ENCODE measurements at regions not wholly inside any gene's neighbourhood (a gene's known extent, or its start where the extent isn't known, plus 50 kb on each side); places are given as distances from the start of the nearest gene placed in this dataset.
"Not testable (repeated sequence)": the region's sequence is repeated elsewhere in the genome, so short reads cannot be mapped to it uniquely, and the experiment has no call there.

DNA sequence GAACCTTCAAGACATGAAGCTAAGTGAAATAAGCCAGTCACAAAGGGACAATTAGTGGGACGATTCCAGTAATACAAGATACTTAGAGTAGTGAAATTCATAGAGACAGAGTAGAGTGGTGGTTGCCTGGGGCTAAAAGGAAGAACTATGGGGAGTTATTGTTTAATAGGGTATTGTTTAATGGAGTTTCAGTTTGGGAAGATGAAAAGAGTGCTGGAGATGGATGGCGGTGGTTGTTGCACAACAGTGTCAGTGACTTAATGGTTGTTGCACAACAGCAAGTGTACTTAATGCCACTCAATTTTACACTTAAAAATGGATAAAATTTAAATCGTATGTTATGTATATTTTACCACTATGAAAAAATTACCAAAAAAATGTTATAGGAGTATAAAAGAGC lies 209.7 kb upstream of the TENT5A start:
- H3K9me3 ChIP-seq (ENCODE audit: low read length) = no peaks in the 10 kb centered on the region
- no peaks in the 10 kb centered on the region for H3K36me3 ChIP-seq (ENCODE audit: insufficient read depth, low read length)
- H3K4me3 ChIP-seq (ENCODE audit: low read length) = no peak overlapping the region
- H3K27me3 ChIP-seq (ENCODE audit: insufficient read depth, low read length) = no peaks in the 10 kb centered on the region
- H3K4me1 ChIP-seq (ENCODE audit: insufficient read depth, low read length) = no peaks in the 10 kb centered on the region
- H2AFZ ChIP-seq (ENCODE audit: low read depth, low read length) = no peak overlapping the region

DNA sequence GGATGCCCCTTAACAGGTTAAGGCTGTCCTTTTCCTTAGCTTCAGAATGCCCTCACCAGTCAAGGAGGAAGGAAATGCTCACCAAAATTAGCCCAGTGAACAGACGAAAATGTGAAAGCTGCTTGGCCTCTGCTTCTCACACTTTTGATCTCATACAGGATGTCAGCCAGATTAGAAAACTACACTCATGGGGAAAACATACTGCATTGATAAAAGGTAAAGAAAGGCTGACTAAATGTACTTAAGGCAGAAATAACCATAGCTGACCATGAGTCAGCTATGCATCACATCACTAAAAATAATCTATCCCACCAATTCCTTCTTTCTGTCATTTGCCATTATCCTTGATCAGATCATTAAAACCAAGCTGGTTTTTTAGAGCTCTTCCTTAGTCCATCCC lies 198.4 kb upstream of the TENT5A start:
- Histone ChIP-seq H3K9me3 (ENCODE audit: low read length) (no peaks in the 10 kb centered on the region), H2AFZ (ENCODE audit: low read depth, low read length) (no peak overlapping the region), H3K36me3 (ENCODE audit: insufficient read depth, low read length) (no peaks in the 10 kb centered on the region), H3K4me3 (ENCODE audit: low read length) (no peak overlapping the region), H3K4me1 (ENCODE audit: insufficient read depth, low read length) (no peaks in the 10 kb centered on the region), H3K27me3 (ENCODE audit: insufficient read depth, low read length) (no peaks in the 10 kb centered on the region)

DNA sequence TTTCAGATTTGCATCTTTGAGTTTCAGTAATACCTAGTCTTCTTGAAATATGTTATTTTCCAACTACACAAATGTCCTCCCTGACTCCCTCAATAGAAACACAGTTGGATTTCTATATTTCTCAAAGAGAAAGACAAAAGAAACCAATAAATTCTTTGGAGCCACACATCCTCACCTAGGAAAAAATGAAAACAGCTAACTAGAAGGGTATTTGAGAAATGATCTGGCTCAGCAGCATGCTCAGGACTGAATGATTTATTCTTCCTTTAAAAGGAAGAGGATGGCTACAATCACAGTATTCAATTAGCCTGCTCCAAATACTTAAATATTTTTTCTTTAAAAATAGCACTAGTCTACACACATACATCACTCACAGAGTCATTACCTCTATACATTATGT lies 196.4 kb upstream of the TENT5A start:
- Histone ChIP-seq H3K9me3 (ENCODE audit: low read length) (no peaks in the 10 kb centered on the region), H2AFZ (ENCODE audit: low read depth, low read length) (no peak overlapping the region), H3K27me3 (ENCODE audit: insufficient read depth, low read length) (no peaks in the 10 kb centered on the region), H3K4me1 (ENCODE audit: insufficient read depth, low read length) (no peaks in the 10 kb centered on the region), H3K4me3 (ENCODE audit: low read length) (no peak overlapping the region), H3K36me3 (ENCODE audit: insufficient read depth, low read length) (no peaks in the 10 kb centered on the region)

DNA sequence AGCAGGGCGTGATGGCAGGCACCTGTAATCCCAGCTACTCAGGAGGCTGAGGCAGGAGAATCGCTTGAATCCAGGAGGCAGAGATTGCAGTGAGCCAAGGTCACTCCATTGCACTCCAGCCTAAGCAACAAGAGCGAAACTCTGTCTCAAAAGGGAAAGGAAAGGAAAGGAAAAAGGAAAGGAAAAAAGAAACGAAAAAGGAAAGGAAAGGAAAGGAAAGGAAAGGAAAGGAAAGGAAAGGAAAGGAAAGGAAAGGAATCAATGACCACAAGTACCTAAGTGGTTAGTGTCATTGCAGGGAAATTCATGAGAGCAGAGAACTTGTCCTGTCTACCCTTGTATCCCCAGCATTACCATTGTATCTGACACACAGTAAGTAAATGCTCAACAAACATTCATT lies 195.7 kb upstream of the TENT5A start:
- H3K4me3 ChIP-seq (ENCODE audit: low read length); H3K9me3 ChIP-seq (ENCODE audit: low read length); H3K4me1 ChIP-seq (ENCODE audit: insufficient read depth, low read length); H2AFZ ChIP-seq (ENCODE audit: low read depth, low read length); H3K36me3 ChIP-seq (ENCODE audit: insufficient read depth, low read length); H3K27me3 ChIP-seq (ENCODE audit: insufficient read depth, low read length): not testable (repeated sequence)

DNA sequence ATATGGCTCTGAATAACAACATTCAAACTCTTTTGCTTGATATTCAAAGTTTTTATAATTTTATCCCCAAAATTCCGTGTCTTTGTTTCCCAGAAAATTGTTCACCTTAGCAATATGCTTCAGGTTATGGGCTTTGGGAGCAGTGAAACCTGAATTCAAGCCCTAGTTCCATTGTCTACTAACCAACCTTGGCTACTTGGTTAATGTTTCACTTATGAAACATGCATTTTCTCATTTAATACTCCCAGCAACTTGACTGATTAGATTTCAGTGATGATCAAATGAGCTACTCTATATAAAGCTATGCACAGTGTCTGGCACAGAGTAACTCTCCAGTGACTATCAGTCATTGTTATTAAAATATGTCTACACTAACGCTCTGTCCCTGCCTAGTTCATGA lies 192.2 kb upstream of the TENT5A start:
- H3K9me3 ChIP-seq (ENCODE audit: low read length) = no peaks in the 10 kb centered on the region
- no peaks in the 10 kb centered on the region for H3K27me3 ChIP-seq (ENCODE audit: insufficient read depth, low read length)
- no peaks in the 10 kb centered on the region for H3K36me3 ChIP-seq (ENCODE audit: insufficient read depth, low read length)
- no peaks in the 10 kb centered on the region for H3K4me1 ChIP-seq (ENCODE audit: insufficient read depth, low read length)
- H3K4me3 ChIP-seq (ENCODE audit: low read length) = no peak overlapping the region
- H2AFZ ChIP-seq (ENCODE audit: low read depth, low read length) = no peak overlapping the region

DNA sequence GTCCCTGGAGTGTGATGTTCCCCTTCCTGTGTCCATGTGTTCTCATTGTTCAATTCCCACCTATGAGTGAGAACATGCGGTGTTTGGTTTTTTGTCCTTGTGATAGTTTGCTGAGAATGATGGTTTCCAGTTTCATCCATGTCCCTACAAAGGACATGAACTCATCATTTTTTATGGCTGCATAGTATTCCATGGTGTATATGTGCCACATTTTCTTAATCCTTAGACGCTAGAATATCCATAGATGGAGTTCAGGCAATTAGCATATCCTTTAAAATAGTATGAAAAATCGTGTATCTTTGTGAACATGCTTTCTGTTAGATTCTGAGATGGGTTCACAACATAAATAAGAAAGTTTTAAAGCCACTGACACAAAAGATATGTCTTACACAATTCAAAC lies 190.4 kb upstream of the TENT5A start:
- not testable (repeated sequence) for H2AFZ ChIP-seq (ENCODE audit: low read depth, low read length); H3K36me3 ChIP-seq (ENCODE audit: insufficient read depth, low read length); H3K9me3 ChIP-seq (ENCODE audit: low read length); H3K4me1 ChIP-seq (ENCODE audit: insufficient read depth, low read length); H3K27me3 ChIP-seq (ENCODE audit: insufficient read depth, low read length); H3K4me3 ChIP-seq (ENCODE audit: low read length)

DNA sequence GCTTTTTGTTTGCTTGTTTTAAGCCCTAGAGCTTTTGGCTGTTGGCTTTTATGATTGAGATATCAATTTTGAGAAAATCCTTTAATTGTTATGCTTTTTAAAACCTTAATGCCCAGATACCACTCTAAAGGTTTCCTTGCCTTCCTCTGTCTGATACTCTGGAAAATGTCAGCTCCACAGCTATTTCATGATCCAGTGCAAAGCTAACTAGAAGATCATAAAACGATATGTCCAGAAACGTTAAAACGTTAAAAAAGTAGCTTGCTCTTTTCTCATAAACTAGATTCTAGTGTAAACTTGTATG lies 189.5 kb upstream of the TENT5A start:
- Histone ChIP-seq H3K4me1 (ENCODE audit: insufficient read depth, low read length) (peaks cover 3% of the 10 kb centered on the region), H3K27me3 (ENCODE audit: insufficient read depth, low read length) (no peaks in the 10 kb centered on the region), H3K36me3 (ENCODE audit: insufficient read depth, low read length) (no peaks in the 10 kb centered on the region), H3K4me3 (ENCODE audit: low read length) (no peak overlapping the region), H3K9me3 (ENCODE audit: low read length) (no peaks in the 10 kb centered on the region), H2AFZ (ENCODE audit: low read depth, low read length) (no peak overlapping the region)

DNA sequence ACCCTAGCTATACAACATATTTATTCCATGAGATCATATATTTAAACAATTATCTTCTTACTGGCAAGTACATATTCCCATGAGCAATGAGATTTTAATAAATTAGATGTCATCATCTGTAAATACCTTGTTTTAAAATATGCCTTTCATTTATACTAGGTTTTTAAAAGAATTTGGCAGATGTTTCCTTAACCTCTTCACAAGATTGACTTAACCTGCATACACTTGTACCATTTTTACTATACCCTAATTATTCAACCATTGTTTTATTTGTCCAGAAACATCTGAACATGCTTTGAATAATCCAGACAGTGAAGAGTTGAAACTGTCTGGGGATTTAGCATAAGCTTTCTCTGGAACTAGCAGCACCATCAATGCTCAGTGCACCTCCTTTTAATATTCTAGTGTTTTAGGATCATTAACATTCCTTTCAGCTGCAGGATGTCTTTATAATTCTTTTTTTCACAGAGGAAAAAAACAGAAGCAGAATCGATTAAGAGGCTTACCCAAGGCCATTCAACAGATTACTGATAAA lies 188.0 kb upstream of the TENT5A start:
- no peaks in the 10 kb centered on the region for H3K27me3 ChIP-seq (ENCODE audit: insufficient read depth, low read length)
- no peaks in the 10 kb centered on the region for H3K9me3 ChIP-seq (ENCODE audit: low read length)
- no peaks in the 10 kb centered on the region for H3K36me3 ChIP-seq (ENCODE audit: insufficient read depth, low read length)
- H3K4me3 ChIP-seq (ENCODE audit: low read length) = no peak overlapping the region
- peaks cover 3% of the 10 kb centered on the region for H3K4me1 ChIP-seq (ENCODE audit: insufficient read depth, low read length)
- no peak overlapping the region for H2AFZ ChIP-seq (ENCODE audit: low read depth, low read length)

DNA sequence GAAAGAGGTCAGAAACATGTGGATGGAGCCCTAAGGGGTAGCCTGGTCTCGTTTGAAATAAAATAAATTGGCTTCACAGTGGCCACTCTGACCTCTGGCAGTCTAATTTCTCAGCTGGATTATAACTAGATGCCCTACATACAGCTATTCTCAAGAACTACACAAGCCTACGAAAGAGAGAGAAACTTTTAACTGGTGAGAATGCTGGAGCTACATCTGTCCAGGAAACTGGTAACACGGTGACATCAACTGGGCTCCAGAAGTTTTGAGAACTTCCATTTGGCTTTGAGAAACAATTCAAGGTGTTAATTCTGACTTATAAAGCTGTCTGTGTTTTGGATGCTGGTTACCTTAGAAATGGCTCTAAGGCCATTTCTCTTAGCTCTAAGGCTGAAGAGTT lies 187.3 kb upstream of the TENT5A start:
- H3K27me3 ChIP-seq (ENCODE audit: insufficient read depth, low read length) = no peaks in the 10 kb centered on the region
- no peak overlapping the region for H3K4me3 ChIP-seq (ENCODE audit: low read length)
- H3K36me3 ChIP-seq (ENCODE audit: insufficient read depth, low read length) = no peaks in the 10 kb centered on the region
- H3K9me3 ChIP-seq (ENCODE audit: low read length) = no peaks in the 10 kb centered on the region
- H3K4me1 ChIP-seq (ENCODE audit: insufficient read depth, low read length) = peaks cover 3% of the 10 kb centered on the region
- no peak overlapping the region for H2AFZ ChIP-seq (ENCODE audit: low read depth, low read length)

DNA sequence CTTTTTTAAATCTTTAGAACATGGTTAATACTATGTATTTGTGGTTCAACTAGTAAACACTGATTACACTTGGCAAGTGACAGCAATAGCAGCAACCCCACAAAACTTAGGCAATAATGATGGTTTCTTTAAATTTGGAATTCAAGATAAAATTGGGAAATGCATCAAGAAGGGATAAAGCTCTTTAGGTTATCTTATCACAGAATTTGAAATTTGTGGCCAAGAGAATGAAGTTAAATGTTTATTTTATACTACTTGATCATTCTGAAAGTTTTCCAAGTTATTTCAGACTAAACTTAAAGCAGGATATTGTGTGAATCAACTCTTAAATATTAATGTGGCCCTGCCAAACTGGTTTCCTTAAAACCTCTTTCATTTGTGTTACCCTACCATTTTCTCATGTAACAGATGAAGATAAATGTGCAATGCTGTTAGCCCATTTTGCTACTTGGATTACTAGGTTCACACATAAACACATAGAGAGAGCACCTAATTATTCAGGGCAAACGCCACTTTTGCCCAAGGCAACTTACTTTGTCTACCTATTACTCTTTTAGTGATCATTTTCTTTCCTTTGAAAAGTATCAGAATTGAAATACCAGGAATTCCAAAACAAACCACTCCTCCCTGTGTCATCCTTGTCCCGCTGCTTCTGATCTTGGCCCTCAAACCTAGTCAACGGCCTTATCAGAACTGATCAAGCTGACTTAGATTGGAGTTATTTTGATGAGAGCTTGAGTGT lies 186.7 kb upstream of the TENT5A start:
- Histone ChIP-seq H2AFZ (ENCODE audit: low read depth, low read length) (no peak overlapping the region), H3K4me1 (ENCODE audit: insufficient read depth, low read length) (peaks cover 3% of the 10 kb centered on the region), H3K36me3 (ENCODE audit: insufficient read depth, low read length) (no peaks in the 10 kb centered on the region), H3K9me3 (ENCODE audit: low read length) (no peaks in the 10 kb centered on the region), H3K4me3 (ENCODE audit: low read length) (no peak overlapping the region), H3K27me3 (ENCODE audit: insufficient read depth, low read length) (no peaks in the 10 kb centered on the region)

DNA sequence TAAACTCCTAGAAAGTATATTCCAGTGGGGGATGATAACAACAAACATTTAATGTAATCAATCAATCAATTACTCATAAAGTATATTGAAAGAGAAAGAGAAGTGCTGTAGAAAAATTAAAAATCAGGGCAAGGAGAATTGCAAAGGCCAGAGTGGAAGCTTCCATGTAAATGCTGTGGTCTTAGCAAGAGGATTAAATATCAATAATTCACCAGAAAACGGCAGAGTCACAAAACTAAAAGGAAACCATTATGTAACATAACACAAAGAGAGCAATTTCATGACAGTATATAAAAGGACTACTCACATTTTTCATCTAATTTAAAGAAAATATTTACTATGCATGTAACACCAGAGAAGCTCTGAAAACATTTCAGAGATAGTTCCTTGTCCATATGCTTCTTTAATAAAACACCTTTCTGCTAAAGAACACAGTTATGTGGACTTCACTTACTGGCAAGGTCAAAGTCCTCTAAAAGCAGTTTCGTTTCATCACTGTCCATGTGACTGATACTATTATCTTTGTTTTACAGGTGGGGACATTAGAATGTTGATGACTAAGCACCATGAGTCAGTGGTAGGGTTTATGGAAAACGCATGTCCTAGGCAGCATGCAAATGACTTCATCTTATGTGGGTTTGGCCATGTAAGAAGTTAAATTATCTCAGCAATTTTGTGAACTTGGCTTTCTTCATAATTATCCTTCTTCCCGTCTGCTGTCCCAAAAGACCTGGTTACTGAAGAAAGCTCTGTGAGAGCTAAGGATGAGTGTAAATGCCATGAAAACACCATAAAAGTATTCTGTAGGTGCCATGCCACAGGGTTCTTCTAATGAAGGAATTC lies 185.8 kb upstream of the TENT5A start:
- Histone ChIP-seq H3K27me3 (ENCODE audit: insufficient read depth, low read length) (no peaks in the 10 kb centered on the region), H3K4me1 (ENCODE audit: insufficient read depth, low read length) (peaks cover 3% of the 10 kb centered on the region), H3K4me3 (ENCODE audit: low read length) (no peak overlapping the region), H2AFZ (ENCODE audit: low read depth, low read length) (no peak overlapping the region), H3K9me3 (ENCODE audit: low read length) (no peaks in the 10 kb centered on the region), H3K36me3 (ENCODE audit: insufficient read depth, low read length) (no peaks in the 10 kb centered on the region)

DNA sequence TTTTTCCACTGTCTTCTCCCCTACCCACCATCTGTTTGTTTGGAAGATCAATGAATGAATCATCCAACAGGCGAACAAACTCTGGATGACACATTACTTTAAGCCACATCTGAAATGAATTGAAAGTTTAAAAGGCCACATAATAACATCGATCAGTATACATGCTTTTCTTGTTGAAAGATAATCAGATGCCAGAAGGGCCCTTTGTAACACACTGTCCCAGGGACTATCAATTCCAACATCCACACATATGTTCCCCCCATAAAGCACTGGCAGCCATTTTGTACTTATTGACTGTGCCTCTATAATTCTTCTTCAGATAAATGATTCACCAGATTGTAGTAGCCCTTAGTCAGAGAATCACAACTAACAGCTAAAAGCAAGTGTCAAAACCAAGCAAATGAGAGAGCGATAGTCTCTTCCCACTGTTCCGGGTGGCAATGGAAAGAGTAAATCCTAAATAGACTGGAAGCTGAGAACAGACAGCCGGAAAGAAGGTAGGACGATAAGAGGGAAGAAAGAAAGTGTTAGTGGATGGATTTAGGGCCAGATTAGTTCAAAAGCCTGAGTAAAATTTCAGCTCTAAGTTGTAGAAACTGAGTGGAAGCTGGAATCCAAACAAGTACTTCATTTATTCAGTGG lies 184.9 kb upstream of the TENT5A start:
- no peaks in the 10 kb centered on the region for H3K27me3 ChIP-seq (ENCODE audit: insufficient read depth, low read length)
- no peaks in the 10 kb centered on the region for H3K36me3 ChIP-seq (ENCODE audit: insufficient read depth, low read length)
- no peak overlapping the region for H2AFZ ChIP-seq (ENCODE audit: low read depth, low read length)
- H3K4me1 ChIP-seq (ENCODE audit: insufficient read depth, low read length) = peaks cover 3% of the 10 kb centered on the region
- no peaks in the 10 kb centered on the region for H3K9me3 ChIP-seq (ENCODE audit: low read length)
- H3K4me3 ChIP-seq (ENCODE audit: low read length) = no peak overlapping the region

DNA sequence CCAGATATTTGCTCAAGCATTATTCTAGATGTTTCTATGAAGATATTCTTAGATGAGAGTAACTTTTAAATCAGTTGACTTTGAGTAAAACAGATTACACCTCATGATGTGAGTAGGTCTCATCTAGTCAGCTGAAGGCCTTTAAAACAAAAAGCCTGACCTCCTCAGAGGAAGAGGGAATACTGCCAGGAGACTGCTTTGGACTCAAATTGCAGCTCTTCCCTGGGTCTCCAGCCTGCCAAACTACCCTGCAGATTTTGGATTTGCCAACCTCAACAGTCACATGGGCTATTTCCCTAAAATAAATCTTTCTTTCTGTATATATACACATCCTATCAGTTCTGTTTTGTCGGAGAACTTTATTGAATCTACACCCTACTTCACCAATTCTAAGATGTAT lies 182.5 kb upstream of the TENT5A start:
- Histone ChIP-seq H3K36me3 (ENCODE audit: insufficient read depth, low read length) (no peaks in the 10 kb centered on the region), H3K9me3 (ENCODE audit: low read length) (no peaks in the 10 kb centered on the region), H3K27me3 (ENCODE audit: insufficient read depth, low read length) (no peaks in the 10 kb centered on the region), H2AFZ (ENCODE audit: low read depth, low read length) (no peak overlapping the region), H3K4me3 (ENCODE audit: low read length) (no peak overlapping the region), H3K4me1 (ENCODE audit: insufficient read depth, low read length) (peaks cover 3% of the 10 kb centered on the region)
